Keratinocyte (primary cell): ENCODE measurements at regions not wholly inside any gene's neighbourhood (a gene's known extent, or its start where the extent isn't known, plus 50 kb on each side); places are given as distances from the start of the nearest gene placed in this dataset.

ENCODE experiments used
- DNase-seq: peaks from one replicate; pipeline ENCODE4 v3.0.0-alpha.2; 2011; ENCODE audit warnings: low read depth, missing footprints, low spot score
- FAIRE-seq: peaks from 2 replicates; lab custom pipeline; 2011; peaks lifted over from hg19 to GRCh38; lab: Jason Lieb, UNC
- H2AFZ ChIP-seq: 2 replicates; pipeline ENCODE4 v1.6.0; 2012; ENCODE audit warnings: low read length, control low read depth, inconsistent platforms; ENCODE audit not compliant: control insufficient read depth
- H3K27ac ChIP-seq: 2 replicates; pipeline ENCODE4 v1.5.1; 2011; ENCODE audit warnings: low read length; ENCODE audit not compliant: control insufficient read depth, insufficient read depth
- H3K27me3 ChIP-seq: 3 replicates; pipeline ENCODE4 v1.6.0; 2011; ENCODE audit warnings: low read length; ENCODE audit not compliant: control insufficient read depth, insufficient read depth; ENCODE audit errors: extremely low read depth
- H3K36me3 ChIP-seq, 2 experiments: 2 replicates in 1 of 2; 3 replicates in 1 of 2; pipeline ENCODE4 v1.5.1; 2011; ENCODE audit warnings: low read length in 2 of 2, mild to moderate bottlenecking in 1 of 2; ENCODE audit not compliant: control insufficient read depth in 2 of 2, insufficient read depth in 2 of 2; ENCODE audit errors: extremely low read depth in 1 of 2
- H3K4me1 ChIP-seq: 3 replicates; pipeline ENCODE4 v1.5.1; 2011; ENCODE audit warnings: low read length; ENCODE audit not compliant: control insufficient read depth, insufficient read depth; ENCODE audit errors: extremely low read depth
- H3K4me2 ChIP-seq: 3 replicates; pipeline ENCODE4 v1.6.0; 2011; ENCODE audit warnings: low read depth, low read length; ENCODE audit not compliant: control insufficient read depth, insufficient read depth; ENCODE audit errors: extremely low read depth
- H3K4me3 ChIP-seq, 3 experiments: fragments of 200-600 bp in 1 of 3; sonication (generic) in 1 of 3; 2 replicates in 2 of 3; 3 replicates in 1 of 3; pipeline ENCODE4 v1.5.1; 2011 to 2016; ENCODE audit warnings: low read length in 3 of 3, mild to moderate bottlenecking in 3 of 3, control low read depth in 2 of 3, inconsistent platforms in 1 of 3, low read depth in 1 of 3, mixed read lengths in 1 of 3, mixed run types in 1 of 3, moderate library complexity in 1 of 3; ENCODE audit not compliant: control insufficient read depth in 2 of 3, insufficient read depth in 2 of 3; ENCODE audit errors: extremely low read depth in 1 of 3
- H3K79me2 ChIP-seq: 2 replicates; pipeline ENCODE4 v1.6.0; 2012; ENCODE audit warnings: low read length; ENCODE audit not compliant: control insufficient read depth, insufficient read depth
- H3K9ac ChIP-seq: 3 replicates; pipeline ENCODE4 v1.6.0; 2011; ENCODE audit warnings: low read length; ENCODE audit not compliant: control insufficient read depth, insufficient read depth; ENCODE audit errors: extremely low read depth
- H3K9me1 ChIP-seq: 3 replicates; pipeline ENCODE4 v1.6.0; 2011; ENCODE audit warnings: low read length; ENCODE audit not compliant: control insufficient read depth, insufficient read depth; ENCODE audit errors: extremely low read depth
- H3K9me3 ChIP-seq: 2 replicates; pipeline ENCODE4 v1.5.1; 2012; ENCODE audit warnings: low read depth, low read length; ENCODE audit not compliant: control insufficient read depth
- H4K20me1 ChIP-seq: 3 replicates; pipeline ENCODE4 v1.6.0; 2011; ENCODE audit warnings: low read length; ENCODE audit not compliant: control insufficient read depth, insufficient read depth; ENCODE audit errors: extremely low read depth
- EZH2 ChIP-seq: IDR thresholded peaks from one replicate; pipeline ENCODE4 v1.6.1; 2012; ENCODE audit warnings: inconsistent platforms, mild to moderate bottlenecking, low read length, moderate library complexity
- dilution Hi-C: fragments of 300-500 bp; cut with MboI; formaldehyde crosslinking; loops from one replicate; pipeline ENCODE4 v1.7.0; 2020; ENCODE audit warnings: low sequenced_read_pairs; ENCODE audit not compliant: extremely low pct_ligation_motif_present
- TF ChIP-seq, protein P1 (sequence below), 3 experiments: IDR thresholded peaks in 1 of 3; conservative IDR thresholded peaks in 1 of 3; optimal IDR thresholded peaks in 1 of 3; 2 replicates in 2 of 3; 3 replicates in 1 of 3; pipeline versions ENCODE3 to v1.5.1; 2011; ENCODE audit warnings: low read length in 3 of 3, mild to moderate bottlenecking in 3 of 3, moderate library complexity in 2 of 3, control low read depth in 1 of 3, inconsistent platforms in 1 of 3; ENCODE audit not compliant: insufficient read depth in 2 of 3; ENCODE audit errors: extremely low read depth in 1 of 3

DNA sequence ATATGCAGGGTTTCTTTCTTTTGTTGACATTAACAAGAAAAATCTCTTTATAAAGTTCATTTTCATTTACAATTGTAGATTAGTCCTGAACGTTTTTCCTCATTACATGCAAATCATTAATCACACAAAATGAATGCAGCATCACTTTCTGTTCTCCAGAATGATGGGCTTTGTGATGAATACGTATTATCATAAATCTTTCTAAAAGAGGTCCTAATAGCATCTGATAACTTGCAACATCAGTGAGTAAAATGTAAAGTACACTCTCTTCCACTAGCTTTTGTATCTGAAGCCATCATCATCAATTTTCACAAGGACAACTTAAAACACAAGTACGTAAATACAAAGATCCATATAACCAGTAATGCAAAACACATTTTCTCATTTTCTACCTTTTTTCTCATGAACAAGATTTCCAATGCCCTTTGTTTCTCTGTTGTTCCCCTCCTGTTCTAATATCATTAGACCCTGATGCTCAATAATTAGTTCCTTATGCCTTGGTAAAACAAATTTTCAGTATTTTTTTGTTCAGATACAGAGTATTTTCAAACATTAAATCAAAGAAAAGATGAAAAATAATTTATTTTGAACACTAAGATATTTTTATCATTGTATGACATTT is 437.4 kb upstream of the MIR17HG start:
- Histone ChIP-seq H3K4me2 (no peak overlapping the region), H3K4me3 (no peak overlapping the region), H2AFZ (no peak overlapping the region), H3K9me3 (no peaks in the 10 kb centered on the region), H3K4me1 (no peaks in the 10 kb centered on the region), H4K20me1 (no peaks in the 10 kb centered on the region), H3K27me3 (no peaks in the 10 kb centered on the region), H3K36me3 (no peaks in the 10 kb centered on the region), H3K27ac (no peak overlapping the region), H3K79me2 (no peaks in the 10 kb centered on the region), H3K9ac (no peak overlapping the region), H3K9me1 (no peaks in the 10 kb centered on the region)
- no peak for TF ChIP-seq EZH2
- TF ChIP-seq, protein P1, sequence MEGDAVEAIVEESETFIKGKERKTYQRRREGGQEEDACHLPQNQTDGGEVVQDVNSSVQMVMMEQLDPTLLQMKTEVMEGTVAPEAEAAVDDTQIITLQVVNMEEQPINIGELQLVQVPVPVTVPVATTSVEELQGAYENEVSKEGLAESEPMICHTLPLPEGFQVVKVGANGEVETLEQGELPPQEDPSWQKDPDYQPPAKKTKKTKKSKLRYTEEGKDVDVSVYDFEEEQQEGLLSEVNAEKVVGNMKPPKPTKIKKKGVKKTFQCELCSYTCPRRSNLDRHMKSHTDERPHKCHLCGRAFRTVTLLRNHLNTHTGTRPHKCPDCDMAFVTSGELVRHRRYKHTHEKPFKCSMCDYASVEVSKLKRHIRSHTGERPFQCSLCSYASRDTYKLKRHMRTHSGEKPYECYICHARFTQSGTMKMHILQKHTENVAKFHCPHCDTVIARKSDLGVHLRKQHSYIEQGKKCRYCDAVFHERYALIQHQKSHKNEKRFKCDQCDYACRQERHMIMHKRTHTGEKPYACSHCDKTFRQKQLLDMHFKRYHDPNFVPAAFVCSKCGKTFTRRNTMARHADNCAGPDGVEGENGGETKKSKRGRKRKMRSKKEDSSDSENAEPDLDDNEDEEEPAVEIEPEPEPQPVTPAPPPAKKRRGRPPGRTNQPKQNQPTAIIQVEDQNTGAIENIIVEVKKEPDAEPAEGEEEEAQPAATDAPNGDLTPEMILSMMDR (optimal IDR thresholded peaks at IDR 0.05 in 1 of 3, IDR thresholded peaks at IDR 0.05 in 1 of 3, conservative IDR thresholded peaks at IDR 0.05 in 1 of 3; ENCODE audit: extremely low read depth in 1 of 3, insufficient read depth in 2 of 3, low read length in 3 of 3) = no peak
- FAIRE-seq = no peak
- dilution Hi-C loops = no loop called here
- DNase-seq = no peak

DNA sequence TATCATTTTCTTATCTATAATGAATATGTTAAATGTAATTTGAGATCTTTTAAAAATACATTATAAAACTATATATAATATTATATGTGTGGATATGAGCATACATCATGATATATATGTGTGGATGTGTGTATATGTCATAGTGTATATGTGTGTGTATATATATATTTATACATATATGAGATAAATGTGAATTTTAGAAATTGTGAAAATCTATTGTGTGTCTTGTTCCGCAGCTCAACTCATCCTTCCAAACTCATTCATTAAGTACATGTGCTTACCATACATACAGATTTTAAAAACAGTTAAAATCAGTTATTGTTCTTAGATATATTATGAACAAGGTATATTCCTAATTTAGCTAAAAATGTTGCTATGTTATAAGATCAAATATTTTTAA is 435.2 kb upstream of the MIR17HG start:
- no peak overlapping the region for H3K9ac ChIP-seq
- no peak for DNase-seq
- H3K4me3 ChIP-seq = no peak overlapping the region
- no peaks in the 10 kb centered on the region for H4K20me1 ChIP-seq
- no peaks in the 10 kb centered on the region for H3K4me1 ChIP-seq
- no peak overlapping the region for H3K4me2 ChIP-seq
- no peaks in the 10 kb centered on the region for H3K9me1 ChIP-seq
- no peaks in the 10 kb centered on the region for H3K79me2 ChIP-seq
- no peaks in the 10 kb centered on the region for H3K36me3 ChIP-seq
- no peak overlapping the region for H2AFZ ChIP-seq
- no peak for FAIRE-seq
- H3K27ac ChIP-seq = no peak overlapping the region
- dilution Hi-C loops = no loop called here
- H3K27me3 ChIP-seq = no peaks in the 10 kb centered on the region
- no peaks in the 10 kb centered on the region for H3K9me3 ChIP-seq
- TF ChIP-seq, protein P1 (optimal IDR thresholded peaks at IDR 0.05 in 1 of 3, IDR thresholded peaks at IDR 0.05 in 1 of 3, conservative IDR thresholded peaks at IDR 0.05 in 1 of 3; ENCODE audit: extremely low read depth in 1 of 3, insufficient read depth in 2 of 3, low read length in 3 of 3) = no peak
- TF ChIP-seq EZH2 = no peak
